RWPE2 (cell line): ENCODE measurements at regions not wholly inside any gene's neighbourhood (a gene's known extent, or its start where the extent isn't known, plus 50 kb on each side); places are given as distances from the start of the nearest gene placed in this dataset.
"Not testable (repeated sequence)": the region's sequence is repeated elsewhere in the genome, so short reads cannot be mapped to it uniquely, and the experiment has no call there.

Source experiments
- ATAC-seq: fragments of 200-7000 bp; cut with Tn5 transposase; 3 replicates; pipeline ENCODE4 v1.9.1; 2021; ENCODE audit warnings: low read depth
- DNase-seq: peaks from one replicate; pipeline ENCODE4 v3.0.0-alpha.2; 2020; ENCODE audit warnings: low spot score
- H3K27ac ChIP-seq: fragments of 450-650 bp; 2 replicates; pipeline ENCODE4 v1.5.1; 2017; ENCODE audit warnings: mild to moderate bottlenecking; ENCODE audit not compliant: poor library complexity, severe bottlenecking
- H3K27me3 ChIP-seq: fragments of 250-450 bp; sonication (Bioruptor Pico); 2 replicates; pipeline ENCODE4 v1.5.1; 2021; ENCODE audit warnings: mild to moderate bottlenecking, moderate library complexity; ENCODE audit not compliant: insufficient read depth, poor library complexity, severe bottlenecking
- H3K36me3 ChIP-seq: fragments of 250-450 bp; sonication (Bioruptor Pico); 2 replicates; pipeline ENCODE4 v1.5.1; 2020; ENCODE audit warnings: low read depth, mild to moderate bottlenecking, moderate library complexity
- H3K4me1 ChIP-seq: fragments of 250-450 bp; sonication (Bioruptor Pico); 2 replicates; pipeline ENCODE4 v1.5.1; 2021; ENCODE audit warnings: mild to moderate bottlenecking, moderate library complexity; ENCODE audit not compliant: insufficient read depth, poor library complexity, severe bottlenecking
- H3K4me3 ChIP-seq: fragments of 250-450 bp; sonication (Bioruptor Pico); 2 replicates; pipeline ENCODE4 v1.5.1; 2021; ENCODE audit warnings: mild to moderate bottlenecking, moderate library complexity; ENCODE audit not compliant: severe bottlenecking
- H3K9me3 ChIP-seq: fragments of 250-450 bp; sonication (Bioruptor Pico); 2 replicates; pipeline ENCODE4 v1.5.1; 2021; ENCODE audit warnings: mild to moderate bottlenecking, moderate library complexity; ENCODE audit not compliant: severe bottlenecking
- CTCF ChIP-seq: fragments of 450-650 bp; IDR thresholded peaks from one replicate; pipeline ENCODE4 v1.5.1; 2017; ENCODE audit warnings: mild to moderate bottlenecking, moderate library complexity; ENCODE audit not compliant: poor library complexity, severe bottlenecking

- not testable (repeated sequence) for ATAC-seq, H3K27ac ChIP-seq
These were observed 80.2 kb upstream of the LPCAT1 start for GRCh38 chr5:1603916-1604315.

GRCh38 chr5:1601565-1601964 lies 77.8 kb upstream of the LPCAT1 start:
- peak; percentile 84 for ATAC-seq
- H3K36me3 ChIP-seq, H3K27ac ChIP-seq: not testable (repeated sequence)

More at GRCh38 chr5:1603916-1604315, 80.2 kb upstream of the LPCAT1 start:
- H3K36me3 ChIP-seq, H3K27me3 ChIP-seq, H3K4me1 ChIP-seq, H3K4me3 ChIP-seq, DNase-seq, H3K9me3 ChIP-seq: not testable (repeated sequence)

GRCh38 chr5:1598950-1599737 lies 75.4 kb upstream of the LPCAT1 start:
- not testable (repeated sequence) for H3K36me3 ChIP-seq, H3K27ac ChIP-seq, DNase-seq, H3K4me1 ChIP-seq, H3K4me3 ChIP-seq, H3K9me3 ChIP-seq, H3K27me3 ChIP-seq
- peak; percentile 54 for ATAC-seq

More at GRCh38 chr5:1601565-1601964, 77.8 kb upstream of the LPCAT1 start:
- peak; percentile 74 for DNase-seq
- TF ChIP-seq CTCF: peak; percentile 74
- H3K27me3 ChIP-seq, H3K9me3 ChIP-seq, H3K4me1 ChIP-seq, H3K4me3 ChIP-seq: not testable (repeated sequence)

- H3K36me3 ChIP-seq, H3K4me1 ChIP-seq, H3K27me3 ChIP-seq, H3K4me3 ChIP-seq, ATAC-seq, H3K9me3 ChIP-seq, DNase-seq, H3K27ac ChIP-seq: not testable (repeated sequence)
These were observed 73.3 kb upstream of the LPCAT1 start for GRCh38 chr5:1597093-1597473.

- H3K4me3 ChIP-seq, H3K27ac ChIP-seq, H3K9me3 ChIP-seq, H3K27me3 ChIP-seq, DNase-seq, H3K36me3 ChIP-seq, H3K4me1 ChIP-seq, ATAC-seq: not testable (repeated sequence)
These were observed 72.8 kb upstream of the LPCAT1 start for GRCh38 chr5:1596462-1597092.

- H3K9me3 ChIP-seq: no peaks in the 10 kb centered on the region
- peak overlapping the region; percentile 28 for H3K27ac ChIP-seq
- H3K4me1 ChIP-seq: no peaks in the 10 kb centered on the region
- H3K36me3 ChIP-seq: peaks cover 9% of the 10 kb centered on the region; the same call in 1 of the 2 replicates
- H3K4me3 ChIP-seq: peak overlapping the region; percentile 45
- TF ChIP-seq CTCF: peak; percentile 87
- DNase-seq (peak; percentile 80), ATAC-seq (peak; percentile 92)
- no peaks in the 10 kb centered on the region for H3K27me3 ChIP-seq
These were observed 70.8 kb upstream of the LPCAT1 start for GRCh38 chr5:1594357-1595106.
